ENCODE measurements at regions not wholly inside any gene's neighbourhood (a gene's known extent, or its start where the extent isn't known, plus 50 kb on each side); places are given as distances from the start of the nearest gene placed in this dataset.
"Not testable (repeated sequence)": the region's sequence is repeated elsewhere in the genome, so short reads cannot be mapped to it uniquely, and the experiment has no call there.

DNA sequence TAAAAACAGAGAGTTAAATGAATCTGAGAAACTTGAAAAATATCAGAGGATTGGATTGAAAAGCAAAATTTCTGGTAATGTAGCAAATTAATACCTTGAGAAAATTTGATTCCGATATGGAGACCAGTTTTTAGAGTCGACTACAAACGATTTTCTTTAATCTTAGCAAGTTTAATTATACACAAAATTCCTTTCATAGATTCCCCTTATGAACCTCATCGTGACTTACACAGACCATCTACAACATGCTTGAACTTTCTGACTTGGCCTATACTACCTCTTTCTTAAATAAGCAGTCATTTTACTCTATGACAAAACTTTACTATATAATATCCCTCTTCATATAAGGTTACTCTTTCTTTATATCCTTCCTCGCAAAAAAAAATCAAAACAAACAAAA lies 769.6 kb upstream of the CRIM1 start:
- H3K9me3 ChIP-seq (ENCODE audit: control insufficient read depth in 1 of 2, insufficient read depth in 1 of 2, low read length in 2 of 2) = no peaks in the 10 kb centered on the region
- no peak for DNase-seq
- Mint-ChIP-seq H3K27me3 (no peaks in the 10 kb centered on the region), H3K9me3 (peaks cover 16% of the 10 kb centered on the region), H3K4me3 (no peak overlapping the region), H3K36me3 (ENCODE audit: low read depth) (no peaks in the 10 kb centered on the region), H3K4me1 (ENCODE audit: low read depth) (no peaks in the 10 kb centered on the region), H3K27ac (no peak overlapping the region)
- CTCF ChIA-PET = no interaction called here
- no peaks in the 10 kb centered on the region for H3K36me3 ChIP-seq (ENCODE audit: insufficient read depth, low read length)
- POLR2A ChIA-PET = no interaction called here
- no peak for ATAC-seq (ENCODE audit: poor library complexity)
- TF ChIP-seq, protein P1, sequence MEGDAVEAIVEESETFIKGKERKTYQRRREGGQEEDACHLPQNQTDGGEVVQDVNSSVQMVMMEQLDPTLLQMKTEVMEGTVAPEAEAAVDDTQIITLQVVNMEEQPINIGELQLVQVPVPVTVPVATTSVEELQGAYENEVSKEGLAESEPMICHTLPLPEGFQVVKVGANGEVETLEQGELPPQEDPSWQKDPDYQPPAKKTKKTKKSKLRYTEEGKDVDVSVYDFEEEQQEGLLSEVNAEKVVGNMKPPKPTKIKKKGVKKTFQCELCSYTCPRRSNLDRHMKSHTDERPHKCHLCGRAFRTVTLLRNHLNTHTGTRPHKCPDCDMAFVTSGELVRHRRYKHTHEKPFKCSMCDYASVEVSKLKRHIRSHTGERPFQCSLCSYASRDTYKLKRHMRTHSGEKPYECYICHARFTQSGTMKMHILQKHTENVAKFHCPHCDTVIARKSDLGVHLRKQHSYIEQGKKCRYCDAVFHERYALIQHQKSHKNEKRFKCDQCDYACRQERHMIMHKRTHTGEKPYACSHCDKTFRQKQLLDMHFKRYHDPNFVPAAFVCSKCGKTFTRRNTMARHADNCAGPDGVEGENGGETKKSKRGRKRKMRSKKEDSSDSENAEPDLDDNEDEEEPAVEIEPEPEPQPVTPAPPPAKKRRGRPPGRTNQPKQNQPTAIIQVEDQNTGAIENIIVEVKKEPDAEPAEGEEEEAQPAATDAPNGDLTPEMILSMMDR (IDR thresholded peaks at IDR 0.05) = no peak
- H3K27ac ChIP-seq (ENCODE audit: low read depth in 1 of 2, low read length in 2 of 2) = no peak overlapping the region
- no peak overlapping the region for H3K4me3 ChIP-seq (ENCODE audit: low read length)
- no peaks in the 10 kb centered on the region for H3K4me1 ChIP-seq (ENCODE audit: insufficient read depth, low read length)
- intact Hi-C loops (cut with DNase I, micrococcal nuclease) = no loop called here
- no peaks in the 10 kb centered on the region for H3K27me3 ChIP-seq (ENCODE audit: control insufficient read depth in 1 of 2, insufficient read depth in 2 of 2, low read length in 2 of 2)

DNA sequence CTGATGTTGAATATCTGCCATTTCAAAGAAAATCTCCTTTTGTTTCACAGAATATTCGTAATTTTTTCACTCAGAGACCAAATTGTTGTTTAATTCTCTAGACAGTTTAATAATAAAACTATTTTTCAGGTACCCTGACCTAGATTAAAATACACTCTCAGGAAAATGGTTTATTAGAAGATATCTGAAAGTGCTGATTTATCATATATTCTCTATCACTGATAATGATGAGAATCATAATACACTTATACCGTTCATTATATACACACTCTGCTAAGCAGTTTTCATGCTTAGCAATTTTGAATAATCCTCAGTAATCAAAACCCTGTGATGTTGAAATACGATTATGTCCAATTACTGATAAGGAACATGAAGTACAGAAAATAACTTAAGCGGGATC lies 772.9 kb upstream of the CRIM1 start:
- peaks cover 16% of the 10 kb centered on the region for H3K9me3 Mint-ChIP-seq
- H3K4me1 Mint-ChIP-seq (ENCODE audit: low read depth) = no peaks in the 10 kb centered on the region
- DNase-seq (no peak), ATAC-seq (ENCODE audit: poor library complexity) (no peak)
- ChIA-PET POLR2A (no interaction called here), CTCF (no interaction called here)
- Histone ChIP-seq H3K4me3 (ENCODE audit: low read length) (no peak overlapping the region), H3K27ac (ENCODE audit: low read depth in 1 of 2, low read length in 2 of 2) (no peak overlapping the region), H3K27me3 (ENCODE audit: control insufficient read depth in 1 of 2, insufficient read depth in 2 of 2, low read length in 2 of 2) (no peaks in the 10 kb centered on the region), H3K4me1 (ENCODE audit: insufficient read depth, low read length) (no peaks in the 10 kb centered on the region), H3K36me3 (ENCODE audit: insufficient read depth, low read length) (no peaks in the 10 kb centered on the region), H3K9me3 (ENCODE audit: control insufficient read depth in 1 of 2, insufficient read depth in 1 of 2, low read length in 2 of 2) (no peaks in the 10 kb centered on the region)
- intact Hi-C loops (cut with DNase I, micrococcal nuclease) = no loop called here
- H3K27ac Mint-ChIP-seq = no peak overlapping the region
- no peaks in the 10 kb centered on the region for H3K36me3 Mint-ChIP-seq (ENCODE audit: low read depth)
- no peak overlapping the region for H3K4me3 Mint-ChIP-seq
- TF ChIP-seq, protein P1 (IDR thresholded peaks at IDR 0.05) = no peak
- H3K27me3 Mint-ChIP-seq = no peaks in the 10 kb centered on the region

DNA sequence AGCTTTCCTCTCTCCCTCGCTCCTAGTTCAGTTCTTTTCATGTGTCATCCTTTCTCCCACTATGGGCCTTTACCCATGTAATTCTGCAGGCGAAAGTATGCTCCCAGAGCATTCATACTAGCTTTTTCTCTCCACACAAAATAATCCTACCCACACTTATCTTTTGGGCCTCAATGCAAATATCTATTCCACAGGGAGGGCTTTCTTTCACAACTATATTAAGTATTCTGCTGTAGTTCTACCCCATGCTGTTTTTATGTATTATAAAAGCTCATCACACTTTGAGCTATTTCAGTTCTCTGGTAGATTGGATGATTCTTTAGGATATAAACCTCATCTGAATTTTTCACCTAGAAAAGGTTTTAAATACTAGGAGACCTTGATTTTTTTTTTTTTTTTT lies 774.6 kb upstream of the CRIM1 start:
- Mint-ChIP-seq H3K9me3 (peaks cover 9% of the 10 kb centered on the region), H3K4me1 (ENCODE audit: low read depth) (no peaks in the 10 kb centered on the region), H3K36me3 (ENCODE audit: low read depth) (no peaks in the 10 kb centered on the region), H3K27me3 (no peaks in the 10 kb centered on the region), H3K27ac (no peak overlapping the region), H3K4me3 (no peak overlapping the region)
- intact Hi-C loops (cut with DNase I, micrococcal nuclease) = no loop called here
- TF ChIP-seq, protein P1 (IDR thresholded peaks at IDR 0.05) = no peak
- Histone ChIP-seq H3K9me3 (ENCODE audit: control insufficient read depth in 1 of 2, insufficient read depth in 1 of 2, low read length in 2 of 2) (no peaks in the 10 kb centered on the region), H3K4me3 (ENCODE audit: low read length) (no peak overlapping the region), H3K36me3 (ENCODE audit: insufficient read depth, low read length) (no peaks in the 10 kb centered on the region), H3K4me1 (ENCODE audit: insufficient read depth, low read length) (no peaks in the 10 kb centered on the region), H3K27ac (ENCODE audit: low read depth in 1 of 2, low read length in 2 of 2) (no peak overlapping the region), H3K27me3 (ENCODE audit: control insufficient read depth in 1 of 2, insufficient read depth in 2 of 2, low read length in 2 of 2) (no peaks in the 10 kb centered on the region)
- DNase-seq = no peak
- ATAC-seq (ENCODE audit: poor library complexity) = no peak
- CTCF ChIA-PET = no interaction called here
- POLR2A ChIA-PET = no interaction called here

DNA sequence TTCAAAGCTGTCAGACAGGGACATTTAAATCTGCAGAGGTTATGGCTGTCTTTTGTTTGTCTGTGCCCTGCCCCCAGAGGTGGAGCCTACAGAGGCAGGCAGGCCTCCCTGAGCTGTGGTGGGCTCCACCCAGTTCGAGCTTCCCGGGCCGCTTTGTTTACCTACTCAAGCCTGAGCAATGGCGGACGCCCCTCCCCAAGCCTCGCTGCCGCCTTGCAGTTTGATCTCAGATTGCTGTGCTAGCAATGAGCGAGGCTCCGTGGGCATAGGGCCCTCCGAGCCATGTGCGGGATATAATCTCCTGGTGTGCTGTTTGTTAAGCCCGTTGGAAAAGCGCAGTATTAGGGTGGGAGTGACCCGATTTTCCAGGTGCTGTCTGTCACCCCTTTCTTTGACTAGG lies 787.0 kb upstream of the CRIM1 start:
- intact Hi-C loops (cut with DNase I, micrococcal nuclease); CTCF ChIA-PET; ATAC-seq (ENCODE audit: poor library complexity): not testable (repeated sequence)

More for the DNA sequence above, 787.0 kb upstream of the CRIM1 start:
- H3K4me3 Mint-ChIP-seq; H3K27ac ChIP-seq (ENCODE audit: low read depth in 1 of 2, low read length in 2 of 2); H3K4me1 ChIP-seq (ENCODE audit: insufficient read depth, low read length); H3K4me3 ChIP-seq (ENCODE audit: low read length); POLR2A ChIA-PET; H3K9me3 Mint-ChIP-seq; H3K36me3 ChIP-seq (ENCODE audit: insufficient read depth, low read length); DNase-seq; H3K27me3 ChIP-seq (ENCODE audit: control insufficient read depth in 1 of 2, insufficient read depth in 2 of 2, low read length in 2 of 2); H3K27me3 Mint-ChIP-seq; H3K36me3 Mint-ChIP-seq (ENCODE audit: low read depth); H3K4me1 Mint-ChIP-seq (ENCODE audit: low read depth); H3K27ac Mint-ChIP-seq; H3K9me3 ChIP-seq (ENCODE audit: control insufficient read depth in 1 of 2, insufficient read depth in 1 of 2, low read length in 2 of 2): not testable (repeated sequence)

Measured in CD4-positive, alpha-beta T cell (primary cell).